IMR-90 (cell line): ENCODE measurements at regions not wholly inside any gene's neighbourhood (a gene's known extent, or its start where the extent isn't known, plus 50 kb on each side); places are given as distances from the start of the nearest gene placed in this dataset.

Experiments
- CEBPB ChIP-seq: IDR thresholded peaks from 2 replicates; pipeline ENCODE4 v1.6.1; 2012; ENCODE audit warnings: low read depth, low read length, improper control_type of control experiment
- CTCF ChIP-seq: conservative IDR thresholded peaks from 2 replicates; pipeline ENCODE4 v1.5.1; 2012; ENCODE audit warnings: mild to moderate bottlenecking, low read depth, low read length, improper control_type of control experiment
- MAFK ChIP-seq: IDR thresholded peaks from 2 replicates; pipeline ENCODE4 v1.6.1; 2012; ENCODE audit warnings: low read depth, low read length, improper control_type of control experiment
- NFE2L2 ChIP-seq: fragments of 150-350 bp; IDR thresholded peaks from 2 replicates; pipeline ENCODE4 v1.6.1; 2016; ENCODE audit warnings: low read depth, mild to moderate bottlenecking, low read length
- POLR2A ChIP-seq: IDR thresholded peaks from 2 replicates; pipeline ENCODE4 v1.6.1; 2012; ENCODE audit warnings: mild to moderate bottlenecking, low read depth, low read length
- RCOR1 ChIP-seq: IDR thresholded peaks from 2 replicates; pipeline ENCODE4 v1.6.1; 2012; ENCODE audit warnings: mild to moderate bottlenecking, low read length, improper control_type of control experiment; ENCODE audit not compliant: insufficient replicate concordance
- USF2 ChIP-seq: fragments of 150-350 bp; IDR thresholded peaks from 2 replicates; pipeline ENCODE4 v1.6.1; 2017; ENCODE audit warnings: mild to moderate bottlenecking, antibody characterized with exemption, low read length, low read depth
- TF ChIP-seq, protein P1 (sequence below): fragments of 150-350 bp; IDR thresholded peaks from 2 replicates; pipeline ENCODE4 v1.6.1; 2016; ENCODE audit warnings: low read depth, mild to moderate bottlenecking, low read length, moderate library complexity, borderline replicate concordance

- TF ChIP-seq NFE2L2 (peak; percentile 66), RCOR1 (no peak), CEBPB (no peak), USF2 (no peak), CTCF (no peak), POLR2A (no peak), MAFK (no peak)
- TF ChIP-seq, protein P1, sequence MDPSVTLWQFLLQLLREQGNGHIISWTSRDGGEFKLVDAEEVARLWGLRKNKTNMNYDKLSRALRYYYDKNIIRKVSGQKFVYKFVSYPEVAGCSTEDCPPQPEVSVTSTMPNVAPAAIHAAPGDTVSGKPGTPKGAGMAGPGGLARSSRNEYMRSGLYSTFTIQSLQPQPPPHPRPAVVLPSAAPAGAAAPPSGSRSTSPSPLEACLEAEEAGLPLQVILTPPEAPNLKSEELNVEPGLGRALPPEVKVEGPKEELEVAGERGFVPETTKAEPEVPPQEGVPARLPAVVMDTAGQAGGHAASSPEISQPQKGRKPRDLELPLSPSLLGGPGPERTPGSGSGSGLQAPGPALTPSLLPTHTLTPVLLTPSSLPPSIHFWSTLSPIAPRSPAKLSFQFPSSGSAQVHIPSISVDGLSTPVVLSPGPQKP = no peak
Observed at GRCh38 chr4:30538794-30539193, 181.4 kb upstream of the PCDH7 start.
